ENCODE measurements at regions not wholly inside any gene's neighbourhood (a gene's known extent, or its start where the extent isn't known, plus 50 kb on each side); places are given as distances from the start of the nearest gene placed in this dataset.

GRCh38 chr21:35259457-35259856, 210.4 kb upstream of the RUNX1 start:
- TF ChIP-seq EZH2 (IDR thresholded peaks at IDR 0.05; ENCODE audit: insufficient read depth, poor library complexity, severe bottlenecking), result no peak
- TF ChIP-seq EZH2phosphoT487 (IDR thresholded peaks at IDR 0.05; ENCODE audit: insufficient read depth, low read depth), result no peak
